COR-L47 (cell line): ENCODE measurements at regions not wholly inside any gene's neighbourhood (a gene's known extent, or its start where the extent isn't known, plus 50 kb on each side); places are given as distances from the start of the nearest gene placed in this dataset.
"Not testable (repeated sequence)": the region's sequence is repeated elsewhere in the genome, so short reads cannot be mapped to it uniquely, and the experiment has no call there.

Experiments used
- DNase-seq: peaks from one replicate; lab custom pipeline; 2025; lab: John Stamatoyannopoulos, UW

DNA sequence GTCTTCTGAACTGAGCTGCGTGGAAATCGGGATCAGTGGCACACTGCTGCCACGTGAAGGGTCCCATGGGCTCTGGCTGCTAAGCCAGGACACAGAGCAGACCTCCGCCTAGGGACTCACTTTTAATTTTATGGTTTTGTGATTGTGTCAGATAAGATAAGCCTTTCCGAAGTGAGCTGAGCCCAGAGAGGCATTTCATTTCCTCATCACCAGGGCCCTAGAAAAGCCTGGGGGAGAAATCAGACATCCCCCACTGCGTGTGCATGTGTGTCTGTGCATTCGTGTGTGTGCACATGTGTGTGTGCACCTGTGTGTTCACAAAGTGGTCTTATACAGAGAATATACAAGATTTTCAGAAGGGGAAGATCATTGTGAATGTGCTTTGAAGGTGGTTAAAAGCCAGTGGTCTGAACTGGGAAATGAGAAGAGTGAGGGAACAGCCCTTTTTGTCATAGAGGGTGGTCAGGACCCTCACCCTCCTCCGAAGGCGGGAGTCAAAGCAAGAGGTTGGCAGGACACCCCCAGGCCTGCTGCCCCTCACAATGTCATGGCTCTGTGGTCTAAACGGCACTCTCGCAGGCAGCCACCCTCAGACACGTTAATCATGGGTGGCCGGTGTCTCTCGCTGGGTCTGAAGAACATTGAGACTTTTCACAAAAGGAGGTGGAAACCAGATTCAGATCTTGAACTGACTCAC, 176.1 kb upstream of the PFKP start:
- no peak for DNase-seq

- no peak for DNase-seq
Measured at GRCh38 chr10:2890093-2890492, 177.3 kb upstream of the PFKP start.

DNA sequence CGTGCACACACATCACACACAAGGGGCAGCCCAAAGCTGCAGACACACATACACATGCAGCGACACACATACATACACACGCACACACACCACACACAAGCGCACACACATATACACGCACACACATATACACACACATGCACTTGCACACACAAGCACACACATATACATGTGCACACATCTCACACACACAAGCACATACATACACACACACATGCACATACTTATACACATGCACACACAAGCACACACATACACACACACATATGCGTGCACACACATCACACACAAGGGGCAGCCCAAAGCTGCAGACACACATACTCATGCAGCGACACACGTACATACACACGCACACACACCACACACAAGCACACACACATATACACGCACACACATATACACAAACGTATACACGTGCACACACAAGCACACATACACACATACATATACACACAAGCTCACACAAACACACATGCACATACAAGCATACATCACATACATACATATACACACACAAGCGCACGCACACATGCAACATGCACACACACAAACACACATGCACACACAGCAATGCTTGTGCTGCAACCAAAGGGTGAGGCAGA, 178.8 kb upstream of the PFKP start:
- no peak for DNase-seq

DNA sequence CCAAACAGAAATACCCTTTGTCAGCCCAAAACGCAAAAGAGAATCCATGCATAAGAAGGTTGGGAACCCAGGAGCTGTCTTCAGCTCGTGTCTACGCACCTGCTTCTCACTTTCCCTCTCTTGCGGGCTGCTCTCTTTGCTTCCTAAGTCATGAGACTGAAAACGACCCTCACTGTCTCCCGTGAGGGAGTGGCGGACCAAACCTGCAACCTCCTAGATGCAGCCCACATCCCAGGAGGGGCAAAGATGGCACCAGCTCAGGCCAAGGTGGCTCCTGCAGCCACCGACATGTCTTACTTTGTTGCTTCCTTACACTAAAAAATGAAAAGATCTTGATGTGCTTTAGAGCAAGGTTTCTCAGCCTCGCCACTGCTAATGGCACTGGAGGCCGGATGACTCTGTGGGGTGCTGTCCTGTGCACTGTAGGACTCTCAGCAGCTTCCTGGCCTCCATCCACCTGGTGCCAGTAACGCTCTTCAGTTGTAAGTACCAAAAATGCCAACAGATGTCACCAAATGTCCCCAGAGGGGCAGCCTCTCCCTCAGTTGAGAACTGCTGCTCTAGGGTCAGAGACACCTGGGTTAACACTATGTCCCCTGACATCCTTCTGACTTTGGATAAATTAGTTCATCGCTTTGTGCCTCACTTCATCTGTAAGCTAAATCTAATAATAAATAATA, 179.8 kb upstream of the PFKP start:
- no peak for DNase-seq

DNA sequence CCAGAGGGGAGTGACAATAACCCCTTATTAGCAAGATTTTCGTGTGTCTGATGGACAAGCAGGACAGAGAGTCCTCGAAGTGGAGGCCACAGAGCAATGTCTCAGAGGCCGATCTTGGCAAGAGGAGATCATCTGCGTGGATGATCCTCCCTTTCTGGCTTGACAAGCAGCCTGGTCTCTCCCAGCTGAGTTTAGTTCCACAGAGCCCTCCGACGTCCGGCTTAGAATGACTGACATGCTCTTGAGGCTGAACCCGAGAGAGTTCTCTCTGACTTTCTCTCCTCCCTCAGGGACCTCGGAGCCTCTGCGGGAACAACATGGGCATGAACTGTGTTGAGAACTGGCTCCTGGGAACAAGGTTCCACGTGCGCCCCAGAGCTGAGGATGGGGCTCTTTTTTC, 180.7 kb upstream of the PFKP start:
- no peak for DNase-seq

- DNase-seq: no peak
Measured at GRCh38 chr10:2885288-2886278, 181.8 kb upstream of the PFKP start.

DNA sequence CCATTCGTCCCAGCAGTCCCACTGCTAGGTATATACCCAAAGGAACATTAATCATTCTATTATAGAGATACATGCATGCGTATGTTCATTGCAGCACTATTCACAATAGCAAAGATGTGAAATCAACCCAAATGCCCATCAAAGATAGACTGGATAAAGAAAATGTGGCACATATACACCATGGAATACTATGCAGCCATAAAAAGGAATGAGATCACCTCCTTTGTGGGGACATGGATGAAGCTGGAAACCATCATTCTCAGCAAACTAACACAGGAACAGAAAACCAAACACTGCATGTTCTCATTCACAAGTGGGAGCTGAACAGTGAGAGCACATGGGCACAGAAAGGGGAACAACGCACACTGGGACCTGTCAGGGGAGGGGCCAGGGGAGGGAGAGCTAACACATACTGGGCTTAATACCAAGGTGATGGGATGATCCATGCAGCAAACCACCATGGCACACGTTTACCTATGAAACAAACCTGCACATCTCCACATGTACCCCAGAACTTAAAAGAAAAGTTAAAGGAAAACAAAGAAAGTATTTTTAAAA, 183.3 kb upstream of the PFKP start:
- DNase-seq: not testable (repeated sequence)

DNA sequence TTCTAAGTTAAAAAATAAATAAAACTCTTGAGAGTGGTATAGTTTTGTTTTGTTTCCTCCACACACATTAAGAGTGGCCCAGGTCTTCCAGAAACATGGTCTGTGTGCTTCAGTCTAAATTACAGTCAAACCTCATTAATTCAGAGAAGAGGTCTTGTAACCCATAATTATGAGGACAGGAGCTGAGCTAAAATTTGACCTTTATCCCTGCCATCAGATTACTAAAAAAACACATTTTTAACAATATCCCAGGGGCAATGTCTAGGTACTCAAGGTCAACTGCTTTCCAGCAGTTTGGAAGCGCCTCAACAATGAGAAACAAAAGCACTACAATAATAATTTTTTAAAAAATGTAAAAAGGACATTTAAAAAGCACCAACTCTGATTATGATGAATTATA, 184.1 kb upstream of the PFKP start:
- no peak for DNase-seq

DNA sequence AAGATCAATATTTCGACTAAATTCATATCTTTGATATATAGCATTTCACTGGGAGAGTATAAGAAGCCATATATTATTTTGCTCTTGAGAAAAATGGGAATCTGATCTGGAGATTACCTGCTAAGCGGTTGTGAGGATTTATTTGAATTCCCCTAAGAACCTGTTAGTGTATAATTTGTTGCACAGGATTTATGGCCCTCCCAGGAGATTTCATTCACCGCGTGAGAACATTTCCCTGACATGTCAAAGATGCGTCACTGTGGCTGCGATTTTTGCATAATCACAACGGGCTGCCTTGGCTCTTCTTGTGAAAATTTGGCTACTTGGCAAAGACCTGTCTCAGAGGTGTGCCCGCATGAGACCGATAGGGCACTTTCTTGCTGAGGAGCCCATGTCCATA, 184.7 kb upstream of the PFKP start:
- no peak for DNase-seq

DNA sequence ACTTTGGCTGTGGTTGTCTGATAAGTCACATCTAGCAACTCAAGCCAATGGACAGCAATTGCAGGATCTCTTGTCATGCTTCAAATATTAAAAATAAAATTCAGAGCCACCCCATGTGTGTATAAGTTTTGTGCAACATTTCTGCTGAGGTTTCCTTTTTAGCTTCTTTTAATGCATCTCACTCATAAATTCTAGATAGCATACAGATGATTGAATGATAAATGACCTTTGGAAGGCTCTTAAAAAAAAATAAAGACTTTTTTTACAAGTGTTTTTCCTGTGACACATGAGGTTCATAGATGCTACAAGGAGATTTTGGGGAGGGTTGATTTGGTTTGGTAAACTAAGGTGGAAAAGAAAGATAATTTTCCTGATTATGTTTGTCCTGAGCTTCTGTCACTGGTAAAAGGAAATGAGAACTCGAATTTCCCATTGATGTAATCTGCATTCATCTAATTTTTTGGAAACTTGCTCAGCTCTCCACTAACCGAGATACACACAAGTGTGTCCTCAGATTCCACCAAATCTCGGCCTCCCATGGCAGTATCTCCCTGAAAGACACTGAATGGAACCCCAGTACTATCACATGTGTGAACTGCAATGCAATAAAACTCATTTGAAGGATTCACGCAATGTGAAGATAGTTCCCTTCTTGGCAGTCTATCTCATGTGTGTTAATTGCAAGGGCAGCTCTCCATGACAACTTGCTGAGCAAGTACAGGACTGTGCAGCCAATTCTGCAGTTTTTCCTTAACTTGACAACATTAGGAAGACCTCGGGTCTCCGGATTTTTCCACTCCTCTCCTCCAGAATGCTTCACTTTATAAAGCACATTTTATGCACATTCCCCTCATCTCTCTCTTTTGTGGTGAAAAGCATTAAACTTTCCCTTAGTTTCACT, 185.4 kb upstream of the PFKP start:
- DNase-seq: no peak

GRCh38 chr10:2880050-2880449, 187.3 kb upstream of the PFKP start:
- not testable (repeated sequence) for DNase-seq

GRCh38 chr10:2878818-2879217, 188.5 kb upstream of the PFKP start:
- no peak for DNase-seq

DNA sequence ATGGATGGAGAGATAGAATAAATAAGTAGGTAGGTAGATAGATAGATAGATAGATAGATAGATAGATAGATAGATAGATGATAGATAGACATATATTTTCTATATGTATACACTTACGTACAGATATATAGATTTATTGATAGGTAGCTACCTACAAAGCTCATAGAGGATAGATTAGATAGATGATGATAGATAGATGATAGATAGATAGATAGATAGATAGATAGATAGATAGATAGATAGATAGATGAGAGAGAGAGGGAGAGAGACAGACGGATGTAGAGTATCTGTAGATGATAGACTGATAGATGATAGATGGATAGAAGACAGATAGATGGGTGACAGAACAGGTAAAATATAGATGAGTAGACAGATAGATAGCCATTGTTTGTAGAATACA, 191.3 kb upstream of the PFKP start:
- DNase-seq: no peak

GRCh38 chr10:2874963-2875362, 192.4 kb upstream of the PFKP start:
- no peak for DNase-seq

DNA sequence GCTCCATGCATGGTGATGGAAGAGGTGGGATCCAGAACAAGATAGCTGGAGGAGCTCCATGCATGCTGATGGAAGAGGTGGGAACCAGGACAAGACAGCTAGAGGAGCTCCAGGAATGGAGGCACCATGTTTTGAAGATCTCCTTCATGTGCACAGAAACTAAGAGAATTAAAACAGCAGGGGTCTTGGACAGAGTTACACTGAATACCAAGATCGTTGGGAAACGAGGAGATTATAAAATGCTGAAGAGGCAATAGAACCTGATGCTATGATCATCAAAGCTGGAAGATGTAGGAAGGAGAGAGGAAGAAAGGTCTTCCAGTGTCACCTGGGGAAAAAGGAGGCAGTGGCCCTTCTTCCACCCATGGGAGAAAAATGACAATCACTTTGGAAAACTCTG, 193.6 kb upstream of the PFKP start:
- DNase-seq: no peak

GRCh38 chr10:2871673-2872219, 195.6 kb upstream of the PFKP start:
- no peak for DNase-seq

- no peak for DNase-seq
Measured at GRCh38 chr10:2870654-2871053, 196.7 kb upstream of the PFKP start.

- no peak for DNase-seq
Measured at GRCh38 chr10:2867788-2868299, 199.5 kb upstream of the PFKP start.

GRCh38 chr10:2866569-2866968, 200.8 kb upstream of the PFKP start:
- no peak for DNase-seq

DNA sequence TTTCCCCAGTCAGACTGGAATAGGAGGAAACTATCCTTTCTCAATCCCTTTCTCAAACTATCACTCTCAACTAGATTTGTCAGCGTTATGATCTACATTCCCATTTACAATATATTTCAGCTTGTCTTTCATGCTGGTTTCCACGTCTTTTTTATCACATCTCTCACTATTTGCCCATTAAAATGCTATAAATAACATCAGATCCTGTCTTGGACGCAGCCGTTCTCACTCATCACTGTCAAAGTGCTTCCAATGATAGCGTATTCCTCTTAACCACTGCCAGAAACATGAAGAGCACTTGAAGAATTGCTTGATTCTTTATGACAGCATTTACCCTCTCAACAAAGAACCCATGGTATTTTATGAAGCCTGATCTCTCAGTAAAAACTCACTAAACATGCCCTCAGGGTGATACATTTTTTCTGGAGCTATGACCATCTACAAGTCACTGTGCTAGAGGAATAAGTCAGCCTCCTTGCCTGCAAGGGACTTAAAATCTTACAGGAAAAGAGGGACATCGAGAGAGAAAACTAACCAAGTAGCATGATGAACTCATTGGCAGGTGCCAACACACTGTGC, 205.6 kb upstream of the PFKP start:
- no peak for DNase-seq
